ENCODE measurements at regions not wholly inside any gene's neighbourhood (a gene's known extent, or its start where the extent isn't known, plus 50 kb on each side); places are given as distances from the start of the nearest gene placed in this dataset.

GRCh38 chr14:42241101-42241500 is 634.4 kb downstream of the LRFN5 start:
- no peaks in the 10 kb centered on the region for H3K4me1 Mint-ChIP-seq
- ATAC-seq (no peak), DNase-seq (no peak)
- no peaks in the 10 kb centered on the region for H3K27me3 Mint-ChIP-seq
- H3K9me3 Mint-ChIP-seq (ENCODE audit: low read depth): peaks cover 5% of the 10 kb centered on the region
- H3K4me3 Mint-ChIP-seq: no peak overlapping the region
- no peaks in the 10 kb centered on the region for H3K36me3 Mint-ChIP-seq
- no peak overlapping the region for H3K27ac Mint-ChIP-seq
- CTCF ChIA-PET: no interaction called here

GRCh38 chr14:42229976-42230375 is 623.3 kb downstream of the LRFN5 start:
- no peaks in the 10 kb centered on the region for H3K4me1 Mint-ChIP-seq
- H3K4me3 Mint-ChIP-seq: no peak overlapping the region
- H3K27ac Mint-ChIP-seq: no peak overlapping the region
- H3K27me3 Mint-ChIP-seq: no peaks in the 10 kb centered on the region
- H3K36me3 Mint-ChIP-seq: no peaks in the 10 kb centered on the region
- ATAC-seq: no peak
- CTCF ChIA-PET: no interaction called here
- H3K9me3 Mint-ChIP-seq (ENCODE audit: low read depth): peaks cover 2% of the 10 kb centered on the region
- DNase-seq: no peak

GRCh38 chr14:42229294-42229693 is 622.6 kb downstream of the LRFN5 start:
- Mint-ChIP-seq H3K9me3 (ENCODE audit: low read depth) (peaks cover 2% of the 10 kb centered on the region), H3K4me1 (no peaks in the 10 kb centered on the region)
- no peak for ATAC-seq

GRCh38 chr14:42228611-42229010 is 621.9 kb downstream of the LRFN5 start:
- no peak for DNase-seq
- Mint-ChIP-seq H3K9me3 (ENCODE audit: low read depth) (peaks cover 2% of the 10 kb centered on the region), H3K27me3 (no peaks in the 10 kb centered on the region), H3K36me3 (no peaks in the 10 kb centered on the region), H3K4me1 (no peaks in the 10 kb centered on the region), H3K4me3 (no peak overlapping the region), H3K27ac (no peak overlapping the region)
- ATAC-seq: no peak
- CTCF ChIA-PET: no interaction called here

More at GRCh38 chr14:42229294-42229693, 622.6 kb downstream of the LRFN5 start:
- H3K27me3 Mint-ChIP-seq: no peaks in the 10 kb centered on the region
- DNase-seq: no peak
- no peak overlapping the region for H3K27ac Mint-ChIP-seq
- H3K4me3 Mint-ChIP-seq: no peak overlapping the region
- CTCF ChIA-PET: no interaction called here
- no peaks in the 10 kb centered on the region for H3K36me3 Mint-ChIP-seq

- DNase-seq: no peak
- H3K36me3 Mint-ChIP-seq: no peaks in the 10 kb centered on the region
- ATAC-seq: no peak
- H3K9me3 Mint-ChIP-seq (ENCODE audit: low read depth): peaks cover 2% of the 10 kb centered on the region
- CTCF ChIA-PET: no interaction called here
- H3K27ac Mint-ChIP-seq: no peak overlapping the region
- H3K4me3 Mint-ChIP-seq: no peak overlapping the region
- H3K27me3 Mint-ChIP-seq: no peaks in the 10 kb centered on the region
- no peaks in the 10 kb centered on the region for H3K4me1 Mint-ChIP-seq
These were observed 617.6 kb downstream of the LRFN5 start for GRCh38 chr14:42224053-42224888.

GRCh38 chr14:42222924-42223471 is 616.3 kb downstream of the LRFN5 start:
- CTCF ChIA-PET: no interaction called here
- DNase-seq (no peak), ATAC-seq (no peak)
- no peaks in the 10 kb centered on the region for H3K4me1 Mint-ChIP-seq
- H3K4me3 Mint-ChIP-seq: no peak overlapping the region
- H3K27me3 Mint-ChIP-seq: no peaks in the 10 kb centered on the region
- no peaks in the 10 kb centered on the region for H3K36me3 Mint-ChIP-seq
- H3K27ac Mint-ChIP-seq: no peak overlapping the region
- peaks cover 2% of the 10 kb centered on the region for H3K9me3 Mint-ChIP-seq (ENCODE audit: low read depth)

GRCh38 chr14:42214981-42215491 is 608.4 kb downstream of the LRFN5 start:
- H3K9me3 Mint-ChIP-seq (ENCODE audit: low read depth): no peaks in the 10 kb centered on the region
- ATAC-seq (no peak), DNase-seq (no peak)
- no peak overlapping the region for H3K27ac Mint-ChIP-seq
- H3K36me3 Mint-ChIP-seq: no peaks in the 10 kb centered on the region
- CTCF ChIA-PET: no interaction called here
- no peaks in the 10 kb centered on the region for H3K27me3 Mint-ChIP-seq
- no peak overlapping the region for H3K4me3 Mint-ChIP-seq
- no peaks in the 10 kb centered on the region for H3K4me1 Mint-ChIP-seq

GRCh38 chr14:42200957-42201356 is 594.3 kb downstream of the LRFN5 start:
- no peak for ATAC-seq
- CTCF ChIA-PET: no interaction called here
- DNase-seq: no peak
- Mint-ChIP-seq H3K4me1 (no peaks in the 10 kb centered on the region), H3K4me3 (no peak overlapping the region), H3K27ac (no peak overlapping the region), H3K36me3 (no peaks in the 10 kb centered on the region), H3K9me3 (ENCODE audit: low read depth) (no peaks in the 10 kb centered on the region), H3K27me3 (no peaks in the 10 kb centered on the region)

- ATAC-seq (no peak), DNase-seq (no peak)
- Mint-ChIP-seq H3K27me3 (no peaks in the 10 kb centered on the region), H3K4me3 (no peak overlapping the region), H3K36me3 (no peaks in the 10 kb centered on the region), H3K27ac (no peak overlapping the region), H3K4me1 (no peaks in the 10 kb centered on the region), H3K9me3 (ENCODE audit: low read depth) (peaks cover 3% of the 10 kb centered on the region)
- CTCF ChIA-PET: no interaction called here
These were observed 591.3 kb downstream of the LRFN5 start for GRCh38 chr14:42198010-42198409.

GRCh38 chr14:42192738-42193653 is 586.3 kb downstream of the LRFN5 start:
- Mint-ChIP-seq H3K9me3 (ENCODE audit: low read depth) (peaks cover 3% of the 10 kb centered on the region), H3K27ac (no peak overlapping the region), H3K4me3 (no peak overlapping the region), H3K4me1 (no peaks in the 10 kb centered on the region), H3K36me3 (no peaks in the 10 kb centered on the region), H3K27me3 (no peaks in the 10 kb centered on the region)
- DNase-seq: no peak
- no peak for ATAC-seq
- CTCF ChIA-PET: no interaction called here

GRCh38 chr14:42190744-42191143 is 584.1 kb downstream of the LRFN5 start:
- no peak for ATAC-seq
- H3K4me1 Mint-ChIP-seq: no peaks in the 10 kb centered on the region
- H3K4me3 Mint-ChIP-seq: no peak overlapping the region
- no peak overlapping the region for H3K27ac Mint-ChIP-seq
- CTCF ChIA-PET: no interaction called here
- no peak for DNase-seq
- H3K36me3 Mint-ChIP-seq: no peaks in the 10 kb centered on the region
- H3K27me3 Mint-ChIP-seq: no peaks in the 10 kb centered on the region
- peaks cover 3% of the 10 kb centered on the region for H3K9me3 Mint-ChIP-seq (ENCODE audit: low read depth)

- no peaks in the 10 kb centered on the region for H3K36me3 Mint-ChIP-seq
- H3K9me3 Mint-ChIP-seq (ENCODE audit: low read depth): no peaks in the 10 kb centered on the region
- H3K27ac Mint-ChIP-seq: no peak overlapping the region
- no peak overlapping the region for H3K4me3 Mint-ChIP-seq
- no peaks in the 10 kb centered on the region for H3K27me3 Mint-ChIP-seq
- no peaks in the 10 kb centered on the region for H3K4me1 Mint-ChIP-seq
- ATAC-seq (no peak), DNase-seq (no peak)
- CTCF ChIA-PET: no interaction called here
These were observed 581.2 kb downstream of the LRFN5 start for GRCh38 chr14:42187846-42188245.

- Mint-ChIP-seq H3K4me3 (no peak overlapping the region), H3K27me3 (no peaks in the 10 kb centered on the region), H3K36me3 (no peaks in the 10 kb centered on the region), H3K9me3 (ENCODE audit: low read depth) (no peaks in the 10 kb centered on the region), H3K27ac (no peak overlapping the region), H3K4me1 (no peaks in the 10 kb centered on the region)
- CTCF ChIA-PET: no interaction called here
- ATAC-seq: no peak
- DNase-seq: no peak
These were observed 579.0 kb downstream of the LRFN5 start for GRCh38 chr14:42185718-42186117.
